A204.1 (cell line): ENCODE measurements at regions not wholly inside any gene's neighbourhood (a gene's known extent, or its start where the extent isn't known, plus 50 kb on each side); places are given as distances from the start of the nearest gene placed in this dataset.
"Not testable (repeated sequence)": the region's sequence is repeated elsewhere in the genome, so short reads cannot be mapped to it uniquely, and the experiment has no call there.

Experiments
- FAIRE-seq: peaks from 2 replicates; lab custom pipeline; 2012; peaks lifted over from hg19 to GRCh38; lab: Jason Lieb, UNC

DNA sequence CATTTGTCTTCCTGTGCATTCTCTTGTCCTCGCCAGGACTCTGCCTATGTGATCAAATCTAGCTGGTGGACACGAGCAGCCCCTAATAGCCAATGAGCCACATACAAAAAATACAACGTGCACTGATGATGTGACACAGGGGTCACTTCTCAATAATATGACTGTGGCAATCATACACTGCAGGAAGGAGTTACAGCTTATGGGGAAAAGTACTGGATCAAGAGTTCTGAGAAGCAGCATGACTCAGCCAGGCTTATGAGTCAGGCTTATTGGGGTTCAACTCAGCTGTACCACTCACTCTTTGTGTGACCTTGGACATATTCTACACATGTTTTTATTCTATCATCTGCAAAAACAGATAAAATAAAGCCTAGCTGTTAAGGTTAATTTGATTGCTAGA, 889.4 kb upstream of the TENM4 start:
- no peak for FAIRE-seq

DNA sequence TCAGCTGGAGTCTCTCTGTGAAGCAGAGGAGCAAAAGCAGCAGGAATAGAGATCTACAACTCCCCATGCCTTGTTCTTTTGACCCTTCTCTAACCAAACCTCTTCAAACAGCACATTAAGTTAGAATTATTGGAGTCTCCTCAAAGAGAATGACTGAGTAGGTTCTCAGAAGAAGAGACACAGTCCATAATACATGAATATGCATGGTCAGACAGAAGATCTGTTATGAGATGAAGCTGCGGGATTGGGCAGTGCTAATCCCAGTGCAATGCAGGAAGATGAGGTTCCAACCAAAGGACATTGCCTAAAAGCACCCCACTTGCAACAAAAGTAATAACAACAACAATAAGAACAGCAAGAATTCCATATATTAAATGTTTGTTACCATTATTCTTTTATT, 887.9 kb upstream of the TENM4 start:
- no peak for FAIRE-seq

DNA sequence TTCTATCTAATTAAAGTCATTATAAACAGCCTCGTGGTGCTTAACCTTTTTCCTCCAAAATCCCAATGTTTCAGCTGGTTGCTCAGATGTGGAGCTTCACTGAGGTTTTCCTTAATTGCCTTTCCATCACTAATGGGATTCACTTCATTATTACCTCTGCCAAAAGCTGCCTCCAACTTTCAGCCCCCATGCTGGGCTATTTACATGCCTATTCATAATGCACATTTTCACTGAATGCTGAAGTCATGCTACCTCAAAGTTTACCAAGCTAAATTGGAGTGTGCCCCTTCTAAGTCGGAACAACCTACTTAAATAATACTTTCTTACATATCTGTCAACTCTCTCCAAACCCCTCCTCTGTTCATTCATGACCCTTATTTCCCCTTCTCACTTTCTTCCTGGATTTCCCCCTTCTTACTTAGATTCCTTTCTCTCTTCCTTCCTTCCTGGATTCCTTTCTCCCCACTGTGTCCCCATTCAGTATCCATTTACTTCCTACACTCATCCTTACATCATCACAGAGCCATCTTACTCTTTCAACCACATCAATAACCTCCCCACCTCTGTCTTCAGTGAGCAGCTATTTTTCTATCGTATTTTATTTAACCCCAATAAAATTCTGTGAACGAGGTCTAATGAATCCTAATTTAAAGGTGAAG, 887.3 kb upstream of the TENM4 start:
- FAIRE-seq: no peak

DNA sequence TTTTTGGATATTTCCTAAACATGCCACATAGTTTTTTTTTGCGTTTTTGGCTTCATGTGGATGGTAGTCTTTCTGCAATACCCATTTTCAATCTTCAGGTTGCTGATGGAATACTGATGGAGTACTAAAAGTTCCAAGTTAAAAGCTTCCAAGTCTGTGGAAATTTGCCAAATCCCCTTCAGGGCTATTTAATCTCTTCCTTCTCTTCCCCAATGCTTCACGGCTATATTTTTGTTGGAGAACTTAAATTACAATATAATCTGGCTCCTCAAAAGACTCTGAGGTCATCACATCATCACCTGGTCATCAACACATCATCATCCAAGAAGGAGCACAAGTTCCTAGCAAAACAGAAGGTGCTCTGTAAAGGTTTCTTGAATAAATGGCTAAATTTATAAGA, 881.0 kb upstream of the TENM4 start:
- FAIRE-seq: no peak

DNA sequence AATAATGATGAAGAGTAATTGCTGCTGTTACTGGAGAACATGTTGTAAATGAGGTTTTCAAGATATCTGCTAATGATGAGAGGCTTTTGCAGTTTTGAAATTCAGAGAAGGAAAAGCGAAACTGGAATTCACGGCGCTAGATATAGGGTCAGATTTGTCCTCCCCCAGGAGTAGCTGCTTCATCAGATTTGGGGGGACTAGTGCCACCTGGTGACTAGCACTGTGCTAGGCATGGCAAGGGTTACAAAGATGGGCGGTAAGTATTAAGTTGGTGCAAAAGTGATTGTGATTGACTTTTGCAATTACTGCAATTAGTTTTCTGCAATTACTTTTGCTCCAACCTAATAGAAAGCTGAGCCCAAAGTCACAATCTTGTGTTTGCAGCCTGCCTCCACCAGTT, 879.9 kb upstream of the TENM4 start:
- FAIRE-seq: no peak

DNA sequence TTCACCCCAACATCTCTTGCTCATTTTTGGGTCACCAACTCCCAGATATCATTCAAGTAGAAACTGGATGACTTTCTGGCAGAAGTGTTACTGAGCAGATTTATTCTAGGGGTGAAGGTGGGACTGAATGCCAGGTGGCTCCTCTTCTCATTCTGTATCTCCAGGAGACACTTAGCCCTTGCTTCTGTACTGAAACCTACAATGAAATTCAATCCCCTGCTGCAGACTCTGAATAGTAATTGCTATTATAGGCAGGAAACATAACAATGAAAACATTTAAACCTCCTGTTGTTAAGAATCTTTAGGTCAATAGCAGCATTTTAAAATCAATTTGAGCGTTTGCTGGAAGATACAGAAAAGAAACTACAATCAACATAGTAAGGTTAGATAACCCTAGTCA, 879.4 kb upstream of the TENM4 start:
- FAIRE-seq: no peak

DNA sequence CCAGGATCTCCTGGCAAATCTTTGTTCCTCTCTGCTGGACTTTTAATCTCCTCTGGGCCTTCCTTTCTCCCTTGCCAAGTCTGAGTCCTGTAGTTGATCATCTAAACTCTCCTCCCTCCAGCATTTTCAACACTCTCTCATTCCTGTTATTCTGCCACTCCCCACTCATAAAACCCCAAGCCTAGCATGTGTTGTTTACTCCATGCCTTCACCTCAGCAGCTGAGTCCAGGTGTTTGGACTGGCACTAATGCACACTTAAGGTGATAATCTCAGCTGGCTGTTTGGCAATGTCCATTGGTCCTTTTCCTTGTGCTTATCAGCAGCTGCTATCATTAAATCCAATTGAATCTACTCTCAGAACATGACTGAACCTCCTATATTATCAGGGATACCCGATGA, 876.8 kb upstream of the TENM4 start:
- FAIRE-seq: no peak

DNA sequence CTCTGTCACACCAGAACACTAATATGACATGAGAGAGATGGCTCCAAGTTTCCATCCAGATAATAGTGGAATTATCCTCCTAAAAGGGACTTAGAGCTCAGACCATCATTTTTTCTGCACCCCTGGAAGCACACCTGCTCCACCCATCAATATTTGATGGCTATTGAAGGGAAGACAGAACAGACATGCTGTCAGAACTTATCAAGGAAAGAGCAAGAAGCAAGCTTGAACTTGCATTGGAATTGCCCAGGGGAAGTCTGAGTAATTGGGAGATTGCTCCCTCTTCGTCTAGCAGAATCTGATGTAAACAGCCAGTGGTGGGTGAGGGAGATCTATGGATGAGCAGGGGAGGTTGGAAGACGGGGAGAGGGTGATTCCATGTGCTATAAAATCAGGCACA, 874.4 kb upstream of the TENM4 start:
- FAIRE-seq: no peak

DNA sequence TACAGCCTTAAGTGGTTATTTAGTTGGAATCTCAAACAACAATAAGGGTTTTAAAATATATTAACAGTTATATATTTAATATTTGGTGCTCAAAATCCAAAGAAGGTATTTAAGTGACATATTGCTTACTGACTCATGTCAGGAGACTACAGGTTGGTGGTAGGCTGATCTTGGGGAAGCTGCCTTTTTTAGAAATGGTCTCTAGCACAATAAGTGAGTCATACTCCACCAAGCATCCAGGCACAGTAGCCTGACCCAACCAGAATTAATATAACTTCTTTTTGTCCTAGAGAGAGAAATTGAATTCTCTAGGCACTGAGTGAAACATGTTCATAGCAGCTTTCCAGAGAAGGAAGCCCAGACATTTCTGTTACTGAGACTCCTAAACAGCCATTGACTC, 868.5 kb upstream of the TENM4 start:
- no peak for FAIRE-seq

DNA sequence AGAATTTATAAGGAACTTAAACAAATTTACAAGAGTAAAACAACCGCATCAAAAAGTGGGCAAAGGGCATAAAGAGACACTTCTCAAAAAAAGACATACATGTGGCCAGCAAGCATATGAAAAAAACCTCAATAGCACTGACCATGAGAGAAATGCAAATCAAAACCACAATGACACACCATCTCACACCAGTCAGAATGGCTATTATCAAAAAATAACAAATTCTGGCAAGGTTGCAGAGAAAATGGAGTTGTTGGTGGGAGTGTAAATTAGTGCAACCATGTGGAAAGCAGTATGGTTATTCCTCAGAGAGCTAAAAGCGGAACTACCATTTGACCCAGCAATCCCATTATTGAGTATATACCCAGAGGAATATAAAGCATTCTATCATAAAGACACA, 866.8 kb upstream of the TENM4 start:
- no peak for FAIRE-seq

DNA sequence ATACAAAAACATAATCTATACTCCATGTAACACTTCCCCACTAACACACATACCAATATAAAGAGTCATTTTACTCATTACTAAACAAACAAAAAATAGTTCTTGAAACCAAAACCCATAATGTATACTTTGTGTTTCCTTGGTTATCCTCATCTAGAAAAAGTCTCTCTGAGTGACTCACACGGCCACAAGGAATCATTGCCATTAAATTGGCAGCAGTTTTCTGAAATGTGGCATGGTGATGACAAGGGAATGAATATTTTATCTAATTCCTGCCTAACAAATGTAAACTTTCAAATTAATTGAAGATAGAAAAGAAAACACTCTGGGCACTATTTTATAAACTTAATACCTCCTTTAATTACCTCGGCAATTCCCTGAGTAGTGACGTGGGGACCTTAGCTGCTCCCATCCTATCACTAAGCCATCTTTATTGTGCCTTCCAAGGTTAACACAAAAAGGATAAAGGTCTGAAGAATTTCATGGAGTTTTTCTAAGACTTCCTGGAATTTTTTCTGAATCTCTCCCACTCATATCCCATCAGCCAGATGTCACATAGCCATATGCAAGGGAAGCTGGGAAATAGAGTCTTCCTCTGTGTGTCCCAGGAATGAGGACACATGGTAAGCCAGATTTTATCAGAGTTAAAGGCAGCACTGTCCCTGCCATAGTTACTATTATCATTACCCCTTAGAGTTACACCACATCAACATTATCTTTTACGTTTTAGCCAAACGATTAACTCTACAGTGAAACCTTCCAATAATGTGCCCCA, 857.2 kb upstream of the TENM4 start:
- FAIRE-seq: no peak

DNA sequence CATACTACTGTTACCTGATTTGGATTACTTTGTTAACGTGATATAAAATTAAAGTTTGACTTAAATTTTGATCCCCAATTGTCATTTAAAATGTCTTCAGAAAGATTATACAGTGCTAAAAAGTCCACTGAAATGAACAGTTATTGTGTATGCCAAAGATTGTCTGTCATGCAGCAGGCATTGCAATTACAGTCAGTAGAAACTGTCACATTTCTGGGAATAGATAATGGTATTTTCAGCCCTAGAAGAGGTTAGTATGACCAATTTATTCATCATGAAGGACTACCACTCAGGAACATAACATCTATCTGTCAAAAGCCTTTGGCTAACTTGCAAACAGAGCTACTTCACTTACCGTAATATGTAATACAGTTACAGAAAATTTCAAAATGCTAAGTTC, 852.5 kb upstream of the TENM4 start:
- no peak for FAIRE-seq

DNA sequence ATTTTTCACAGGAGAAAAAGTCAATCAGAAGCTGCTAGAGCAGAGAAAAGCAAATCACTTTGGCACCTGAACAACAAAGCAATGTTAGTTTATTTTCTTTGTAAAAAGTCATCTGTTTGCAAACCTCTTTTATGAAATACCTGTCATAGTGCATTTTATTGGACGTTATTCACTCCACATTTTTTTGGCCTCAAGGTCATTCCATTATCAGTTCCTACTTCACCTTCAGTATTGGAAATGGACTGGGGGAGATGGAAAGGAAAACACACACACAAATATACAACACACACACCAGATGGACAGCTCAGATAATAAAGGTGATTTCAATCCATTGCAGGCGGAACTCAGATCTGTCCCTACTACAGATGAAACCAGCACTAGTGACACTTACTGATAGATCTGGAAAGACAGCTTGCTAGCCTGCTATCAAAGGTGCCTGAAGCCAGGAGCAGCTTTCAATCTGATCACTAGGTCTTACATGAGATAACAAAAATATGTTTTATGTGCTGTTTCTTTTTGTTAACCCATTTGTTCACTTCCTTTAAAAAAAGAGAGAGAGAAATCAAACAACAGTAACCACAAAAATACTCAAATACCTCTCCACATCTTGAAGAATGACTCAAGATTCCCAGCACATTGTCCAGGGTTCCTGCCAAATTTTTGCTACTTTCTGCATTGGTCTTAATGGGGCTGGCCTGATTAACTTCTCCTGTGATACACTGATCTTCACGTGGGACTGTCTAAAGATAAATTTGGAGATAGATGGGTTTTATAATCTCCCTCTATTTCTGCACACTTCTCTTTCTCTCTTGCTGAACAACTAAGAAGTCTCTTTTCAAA, 844.3 kb upstream of the TENM4 start:
- FAIRE-seq: no peak

DNA sequence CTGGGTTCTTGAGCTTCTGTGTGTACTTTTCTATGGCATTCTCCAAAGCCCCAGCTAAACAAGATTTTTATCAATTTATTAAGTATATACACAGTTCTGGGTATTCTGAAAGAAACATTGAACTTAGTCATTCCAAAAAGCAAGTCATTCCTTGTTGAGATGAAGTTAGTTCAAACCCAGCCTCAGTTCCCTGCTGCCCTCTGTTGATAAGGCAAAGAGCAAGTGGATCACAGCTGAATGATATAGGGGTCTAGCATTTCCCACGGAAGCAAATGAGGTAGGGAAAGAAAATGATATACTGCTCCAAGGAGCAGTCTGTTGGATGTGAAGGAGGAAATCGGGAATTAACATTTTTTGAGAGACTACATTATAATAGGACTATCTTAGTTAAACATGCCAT, 841.8 kb upstream of the TENM4 start:
- FAIRE-seq: no peak

DNA sequence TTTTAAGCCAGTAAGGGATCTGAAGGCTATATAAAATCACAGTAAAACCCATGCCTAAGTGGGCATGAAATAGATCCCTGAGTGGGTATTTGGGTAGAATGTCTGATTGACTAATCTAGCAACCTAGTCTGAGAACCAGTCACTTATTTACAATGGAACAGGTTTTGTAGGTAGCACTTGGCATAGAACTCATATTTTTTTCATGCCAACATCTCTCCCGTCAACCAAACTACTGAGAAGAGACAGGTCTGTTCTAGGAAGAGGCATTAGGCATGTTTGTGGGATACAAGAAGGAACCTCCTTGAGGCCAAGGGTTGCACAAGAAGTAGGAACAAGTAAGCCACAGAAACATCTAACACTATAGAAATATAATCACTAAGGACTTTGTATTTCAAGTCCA, 840.4 kb upstream of the TENM4 start:
- no peak for FAIRE-seq

DNA sequence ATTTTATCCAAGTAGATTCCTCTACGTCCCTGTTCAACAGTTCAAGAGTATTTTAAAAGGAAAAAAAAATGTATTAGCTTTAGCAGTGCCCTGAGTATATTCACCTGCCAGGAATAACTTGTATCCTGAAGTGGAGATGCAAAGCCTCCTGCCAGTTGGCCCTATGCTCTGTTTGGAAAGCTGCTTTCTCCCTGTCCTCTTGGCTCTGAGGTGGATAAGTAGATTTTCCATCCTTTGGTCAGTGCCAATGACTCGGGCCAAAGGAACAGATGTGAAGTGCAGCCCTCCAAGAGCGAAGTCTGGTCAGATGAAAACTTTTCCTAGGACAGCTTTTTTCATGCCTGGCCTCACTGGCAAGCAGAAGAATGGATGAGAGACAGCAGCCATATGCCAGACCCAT, 839.9 kb upstream of the TENM4 start:
- FAIRE-seq: no peak

DNA sequence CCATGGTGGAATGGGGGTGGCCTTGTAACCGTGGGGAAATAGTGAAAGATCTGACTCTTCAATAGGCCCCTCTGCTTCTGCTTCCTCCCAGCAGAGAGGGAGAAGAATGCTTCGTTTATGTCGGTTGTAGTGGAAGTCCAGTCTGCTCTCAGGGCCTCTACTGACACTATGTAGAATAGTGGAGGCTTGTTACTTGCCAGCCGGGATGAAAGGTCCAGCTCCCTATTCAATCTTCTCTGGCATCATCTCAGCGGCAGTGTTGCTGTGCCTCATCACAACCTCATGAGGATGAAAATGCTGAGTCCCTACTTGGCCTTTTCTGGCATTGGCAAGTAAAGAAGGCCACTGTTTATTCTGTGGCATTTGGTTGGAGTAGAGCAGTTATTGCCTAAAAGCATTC, 820.9 kb upstream of the TENM4 start:
- no peak for FAIRE-seq

DNA sequence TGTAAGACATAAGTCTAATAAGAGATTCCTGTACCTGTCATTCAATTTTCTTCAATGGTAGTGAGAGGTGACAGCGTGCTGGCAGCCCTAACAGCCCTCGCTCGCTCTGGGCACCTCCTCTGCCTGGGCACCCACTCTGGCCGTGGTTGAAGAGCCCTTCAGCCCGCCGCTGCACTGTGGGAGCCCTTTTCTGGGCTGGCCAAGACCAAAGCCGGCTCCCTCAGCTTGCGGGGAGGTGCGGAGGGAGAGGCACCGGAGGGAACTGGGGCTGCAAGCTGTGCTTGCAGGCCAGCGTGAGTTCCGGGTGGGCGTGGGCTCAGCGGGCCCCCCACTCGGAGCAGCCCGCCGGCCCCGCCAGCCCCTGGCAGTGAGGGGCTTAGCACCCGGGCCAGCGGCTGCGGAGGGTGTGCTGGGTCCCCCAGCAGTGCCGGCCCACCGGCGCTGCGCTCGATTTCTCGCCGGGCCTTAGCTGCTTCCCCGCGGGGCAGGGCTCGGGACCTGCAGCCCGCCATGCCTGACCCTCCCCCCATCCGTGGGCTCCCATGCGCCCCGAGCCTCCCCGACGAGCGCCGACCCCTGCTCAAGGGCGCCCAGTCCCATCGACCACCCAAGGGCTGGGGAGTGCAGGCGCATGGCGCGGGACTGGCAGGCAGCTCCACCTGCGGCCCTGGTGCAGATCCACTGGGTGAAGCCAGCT, 816.6 kb upstream of the TENM4 start:
- not testable (repeated sequence) for FAIRE-seq

DNA sequence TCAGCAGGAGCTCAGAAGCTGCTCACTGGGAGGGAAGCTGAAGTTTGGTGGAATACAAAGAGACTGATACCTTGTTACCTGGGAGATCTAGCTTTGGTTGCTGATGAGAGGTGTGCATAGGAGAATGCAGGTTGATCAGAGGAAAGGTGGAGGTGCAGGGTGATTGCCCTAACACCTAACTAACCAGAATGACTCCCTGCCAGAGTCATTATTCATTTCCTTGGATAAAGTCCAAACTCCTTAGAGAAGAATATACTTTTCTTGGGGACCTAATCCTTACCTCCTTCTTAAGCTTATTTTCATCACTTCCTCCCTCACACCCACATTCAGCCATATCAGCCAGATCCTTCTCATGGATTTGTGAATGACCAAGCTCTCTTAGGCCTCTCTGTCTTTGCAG, 814.2 kb upstream of the TENM4 start:
- FAIRE-seq: no peak

DNA sequence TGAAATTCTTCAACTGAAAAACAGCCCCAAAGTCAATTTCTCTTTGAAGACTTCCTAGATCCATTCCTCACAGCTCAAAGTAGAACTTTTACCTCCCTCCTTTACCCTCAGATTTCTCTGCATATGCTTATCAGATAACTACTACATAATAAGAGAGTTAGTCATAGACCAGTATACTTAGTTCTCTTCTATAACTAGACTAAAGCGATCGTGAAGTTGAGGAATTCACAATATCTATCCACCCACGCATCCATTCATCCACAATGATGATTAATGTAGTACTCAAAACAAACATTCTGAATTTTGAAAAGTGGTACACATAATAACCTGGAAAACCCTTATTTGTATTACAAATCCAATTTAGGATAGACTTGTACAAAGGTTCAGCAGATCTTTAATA, 800.9 kb upstream of the TENM4 start:
- FAIRE-seq: no peak

DNA sequence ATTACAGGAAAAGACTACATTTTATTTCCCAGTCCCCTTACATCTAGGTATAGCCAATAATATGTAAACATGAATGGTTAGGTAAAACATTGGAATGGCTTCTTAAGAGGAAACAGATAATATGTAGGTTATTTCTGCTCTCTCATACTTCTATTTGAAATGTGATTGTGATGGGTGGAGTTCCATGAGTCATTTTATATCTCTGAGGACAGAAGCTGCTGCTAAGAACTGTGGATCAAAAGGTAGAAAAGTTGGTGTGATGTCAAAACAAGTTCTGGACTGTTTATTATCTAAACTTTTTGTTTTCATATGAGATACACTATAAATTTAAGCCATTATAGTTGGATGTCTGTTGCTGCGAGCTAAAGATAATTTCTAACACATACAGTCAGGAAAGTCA, 799.4 kb upstream of the TENM4 start:
- FAIRE-seq: no peak

DNA sequence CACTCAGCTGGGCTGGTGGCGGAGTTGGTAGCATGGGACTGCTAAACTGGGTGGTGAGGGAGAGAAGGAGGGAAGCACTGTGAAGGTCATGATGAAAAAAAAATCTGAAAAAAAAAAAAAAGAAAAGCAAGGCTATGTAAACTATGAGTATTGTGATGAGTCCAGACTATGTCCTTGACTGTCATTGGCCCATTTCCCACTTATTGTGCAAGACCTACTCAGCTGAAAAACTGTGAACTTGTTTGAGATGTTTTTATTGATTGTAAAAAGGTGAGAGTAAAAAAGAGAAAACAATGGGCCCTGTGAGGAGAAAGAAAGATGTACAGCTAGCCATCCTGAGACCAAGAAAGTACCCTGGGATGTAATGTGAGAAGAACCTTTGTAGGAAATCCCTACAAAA, 798.4 kb upstream of the TENM4 start:
- FAIRE-seq: no peak

DNA sequence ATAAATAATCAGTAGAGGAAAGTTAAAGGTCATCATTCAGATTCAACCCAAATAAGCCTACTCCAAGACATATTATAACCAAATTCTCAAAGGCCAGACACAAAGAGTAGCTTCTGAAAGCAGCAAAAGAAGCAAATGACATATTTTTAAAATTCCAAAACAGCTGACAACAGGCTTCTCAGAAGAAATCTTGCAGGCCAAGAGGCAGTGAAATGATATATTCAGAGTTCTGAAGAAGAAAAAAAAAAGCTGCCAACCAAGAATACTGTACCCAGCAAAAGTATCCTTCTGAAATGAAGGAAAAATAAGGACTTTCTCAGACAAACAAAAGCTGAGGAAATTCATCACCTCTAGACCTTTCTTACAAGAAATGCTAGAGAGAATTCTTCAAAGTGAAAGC, 787.1 kb upstream of the TENM4 start:
- FAIRE-seq: no peak
